ENCODE measurements at regions not wholly inside any gene's neighbourhood (a gene's known extent, or its start where the extent isn't known, plus 50 kb on each side); places are given as distances from the start of the nearest gene placed in this dataset.

GRCh38 chr12:72863671-72864070, 591.5 kb downstream of the TRHDE start:
- Histone ChIP-seq H2AFZ (ENCODE audit: low read length) (no peak overlapping the region), H3K79me1 (ENCODE audit: low read depth, low read length) (no peaks in the 10 kb centered on the region), H2BK15ac (ENCODE audit: low read length) (no peak overlapping the region), H3K4me2 (ENCODE audit: insufficient read depth in 1 of 2, low read depth in 2 of 2, low read length in 2 of 2) (no peak overlapping the region), H4K8ac (ENCODE audit: extremely low read depth, insufficient read depth, low read length) (no peak overlapping the region), H3K79me2 (ENCODE audit: control insufficient read depth in 1 of 2, insufficient read depth in 2 of 2, low read length in 2 of 2) (no peaks in the 10 kb centered on the region), H3K9ac (replicated peaks in 1 of 4; ENCODE audit: extremely low read depth in 1 of 4, low read depth in 3 of 4, low read length in 3 of 4) (no peak overlapping the region), H2AK5ac (ENCODE audit: low read depth, low read length) (no peak overlapping the region), H2BK20ac (ENCODE audit: low read length) (no peak overlapping the region), H3K27me3 (replicated peaks in 1 of 4; ENCODE audit: control insufficient read depth in 3 of 4, extremely low read depth in 1 of 4, insufficient read depth in 3 of 4, low read length in 3 of 4) (no peaks in the 10 kb centered on the region), H3K4ac (replicated peaks; ENCODE audit: insufficient read length, low read depth, low read length) (no peak overlapping the region), H2BK12ac (ENCODE audit: low read depth, low read length) (no peak overlapping the region), H3K27ac (ENCODE audit: low read depth, low read length) (no peak overlapping the region), H4K5ac (ENCODE audit: insufficient read length, low read depth, low read length) (no peak overlapping the region), H3K4me1 (replicated peaks in 1 of 4; ENCODE audit: control insufficient read depth in 3 of 4, insufficient read depth in 4 of 4, low read length in 3 of 4) (no peaks in the 10 kb centered on the region), H3K9me3 (ENCODE audit: insufficient read depth in 2 of 2, low read depth in 1 of 2, low read length in 1 of 2) (no peaks in the 10 kb centered on the region), H3K23me2 (ENCODE audit: low read depth, low read length) (no peaks in the 10 kb centered on the region), H3K4me3 (ENCODE audit: extremely low read depth in 1 of 4, insufficient read depth in 2 of 4, low read depth in 3 of 4, low read length in 4 of 4) (no peak overlapping the region), H3K14ac (ENCODE audit: insufficient read length) (no peak overlapping the region), H3K56ac (replicated peaks; ENCODE audit: insufficient read length, low read depth, low read length) (no peak overlapping the region), H2BK120ac (replicated peaks; ENCODE audit: low read depth, low read length) (no peak overlapping the region), H3K36me3 (ENCODE audit: control insufficient read depth in 2 of 4, insufficient read depth in 4 of 4, low read length in 3 of 4) (no peaks in the 10 kb centered on the region), H4K91ac (replicated peaks; ENCODE audit: insufficient read length, low read length) (no peak overlapping the region), H2BK5ac (ENCODE audit: low read depth, low read length) (no peak overlapping the region), H3K23ac (ENCODE audit: insufficient read length) (no peak overlapping the region), H4K20me1 (replicated peaks in 1 of 2; ENCODE audit: control insufficient read depth in 1 of 2, insufficient read depth in 2 of 2, low read length in 2 of 2) (no peaks in the 10 kb centered on the region), H3K18ac (ENCODE audit: extremely low read depth, low read length) (no peak overlapping the region)
- no peak for DNase-seq (ENCODE audit: low read depth in 1 of 2, low spot score in 2 of 2)
- WGBS, 2 experiments (ENCODE audit: extremely low coverage in 1 of 2, insufficient coverage in 1 of 2, insufficient read length in 1 of 2, insufficient replicate concordance in 2 of 2, low coverage in 1 of 2, low lambda C conversion rate in 2 of 2, missing lambda C conversion rate in 1 of 2) = 88% methylated on average over 2 of the region's 2 CpGs; no CpG with 5 or more reads in 1 of the 2 experiments
- ChIA-PET CTCF (ENCODE audit: partially characterized antibody) (no interaction called here), POLR2A (ENCODE audit: partially characterized antibody) (no interaction called here)
- no peak for TF ChIP-seq CHD1 (IDR thresholded peaks at IDR 0.05; ENCODE audit: low read depth, low read length)
- no peak for FAIRE-seq

All from H1 (cell line).